Panc1 (cell line): ENCODE measurements at regions not wholly inside any gene's neighbourhood (a gene's known extent, or its start where the extent isn't known, plus 50 kb on each side); places are given as distances from the start of the nearest gene placed in this dataset.
"Not testable (repeated sequence)": the region's sequence is repeated elsewhere in the genome, so short reads cannot be mapped to it uniquely, and the experiment has no call there.

Experiments
- ATAC-seq: fragments of 200-7000 bp; cut with Tn5 transposase; 2 replicates; pipeline ENCODE4 v1.9.1; 2020; ENCODE audit warnings: mild to moderate bottlenecking, moderate library complexity
- BruUV-seq: library from RNA; stranded (reverse); fragments of 400-500 nt; replicated peaks from 2 replicates; lab custom pipeline; 2021; lab: Mats Ljungman, UMichigan
- CTCF ChIA-PET: fragments of 300-600 bp; sonication (Branson Sonifier 250); formaldehyde crosslinking; loops from one replicate; lab custom pipeline; 2022; ENCODE audit warnings: antibody characterized with exemption; lab: Charles Lee
- POLR2A ChIA-PET: fragments of 300-600 bp; sonication (Branson Sonifier 250); formaldehyde crosslinking; loops from one replicate; lab custom pipeline; 2022; ENCODE audit warnings: antibody characterized with exemption; lab: Charles Lee
- DNase-seq: peaks from one replicate; pipeline ENCODE4 v3.0.0-alpha.2; 2010; ENCODE audit warnings: low read depth, low spot score
- H3K27ac ChIP-seq: 2 replicates; pipeline ENCODE4 v1.5.1; 2011; ENCODE audit warnings: mild to moderate bottlenecking, low read length, inconsistent platforms
- H3K27me3 ChIP-seq: fragments of 200-500 bp; sonication (Bioruptor generic); 2 replicates; pipeline ENCODE4 v1.6.0; 2014; ENCODE audit warnings: low read length, inconsistent platforms; ENCODE audit not compliant: control insufficient read depth, insufficient read depth
- H3K36me3 ChIP-seq: fragments of 200-500 bp; sonication (Bioruptor generic); 2 replicates; pipeline ENCODE4 v1.5.1; 2014; ENCODE audit warnings: inconsistent platforms, mild to moderate bottlenecking, low read length, moderate library complexity; ENCODE audit not compliant: control insufficient read depth, insufficient read depth
- H3K4me1 ChIP-seq: 2 replicates; pipeline ENCODE4 v1.5.1; 2011; ENCODE audit warnings: inconsistent platforms, mild to moderate bottlenecking, low read length, moderate library complexity; ENCODE audit not compliant: control insufficient read depth, insufficient read depth
- H3K4me3 ChIP-seq, 2 experiments: 2 replicates each; pipeline ENCODE4 v1.5.1; 2011 to 2012; ENCODE audit warnings: low read depth in 2 of 2, low read length in 2 of 2, mild to moderate bottlenecking in 2 of 2, inconsistent platforms in 1 of 2, moderate library complexity in 1 of 2
- H3K9me3 ChIP-seq: fragments of 200-500 bp; sonication (Bioruptor generic); 2 replicates; pipeline ENCODE4 v1.5.1; 2014; ENCODE audit warnings: low read depth, mild to moderate bottlenecking, inconsistent platforms, low read length, moderate library complexity; ENCODE audit not compliant: control insufficient read depth, insufficient read depth
- POLR2AphosphoS5 ChIP-seq: IDR thresholded peaks from 2 replicates; pipeline ENCODE4 v1.6.1; 2012; ENCODE audit warnings: mild to moderate bottlenecking, low read depth, low read length, moderate library complexity
- SIN3A ChIP-seq: IDR thresholded peaks from 2 replicates; pipeline ENCODE4 v1.6.1; 2012; ENCODE audit warnings: low read depth, mild to moderate bottlenecking, low read length, moderate library complexity, borderline replicate concordance; ENCODE audit not compliant: insufficient read depth
- TCF7L2 ChIP-seq: IDR thresholded peaks from 2 replicates; pipeline ENCODE4 v1.6.1; 2011; ENCODE audit warnings: mild to moderate bottlenecking, low read depth, low read length, inconsistent platforms
- in situ Hi-C: cut with HindIII; loops from 2 replicates; pipeline ENCODE4 v1.10.0; 2016; ENCODE audit warnings: low sequenced_read_pairs, low pct_unique_long_range_greater_than_20kb
- intact Hi-C: fragments of 100-400 bp; cut with micrococcal nuclease; formaldehyde crosslinking; loops from one replicate; pipeline ENCODE4 v1.10.0; 2022; ENCODE audit not compliant: unreplicated experiment
- TF ChIP-seq, protein P1 (sequence below), 2 experiments: IDR thresholded peaks; 2 replicates each; pipeline ENCODE4 v1.6.1; 2011 to 2012; ENCODE audit warnings: low read depth in 2 of 2, control low read depth in 1 of 2, low read length in 1 of 2, mild to moderate bottlenecking in 1 of 2, moderate library complexity in 1 of 2; ENCODE audit not compliant: insufficient read depth in 1 of 2
- TF ChIP-seq, protein P2 (sequence below): fragments of 450-650 bp; IDR thresholded peaks from 2 replicates; pipeline ENCODE4 v1.5.1; 2017; ENCODE audit warnings: mild to moderate bottlenecking

DNA sequence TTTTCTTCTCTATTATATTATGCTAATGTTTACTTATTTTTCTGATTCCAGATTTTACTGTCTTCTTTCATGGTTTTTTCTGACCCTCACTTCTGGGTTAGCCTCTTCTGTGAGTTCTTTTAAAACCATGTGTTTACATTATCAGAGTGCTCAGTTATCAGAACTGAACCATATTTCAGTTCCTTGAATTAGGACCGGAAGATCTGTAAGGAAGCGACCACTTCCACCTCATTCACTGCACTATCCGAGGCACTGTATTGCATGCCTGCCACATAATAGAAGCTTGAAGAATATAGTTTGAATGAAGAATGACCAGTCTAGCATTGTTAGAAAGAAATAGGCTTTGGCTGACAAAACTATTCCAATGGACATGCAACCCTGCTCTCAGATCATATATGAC is 281.0 kb upstream of the DEPDC1 start:
- no peak for TF ChIP-seq POLR2AphosphoS5
- TF ChIP-seq, protein P1, sequence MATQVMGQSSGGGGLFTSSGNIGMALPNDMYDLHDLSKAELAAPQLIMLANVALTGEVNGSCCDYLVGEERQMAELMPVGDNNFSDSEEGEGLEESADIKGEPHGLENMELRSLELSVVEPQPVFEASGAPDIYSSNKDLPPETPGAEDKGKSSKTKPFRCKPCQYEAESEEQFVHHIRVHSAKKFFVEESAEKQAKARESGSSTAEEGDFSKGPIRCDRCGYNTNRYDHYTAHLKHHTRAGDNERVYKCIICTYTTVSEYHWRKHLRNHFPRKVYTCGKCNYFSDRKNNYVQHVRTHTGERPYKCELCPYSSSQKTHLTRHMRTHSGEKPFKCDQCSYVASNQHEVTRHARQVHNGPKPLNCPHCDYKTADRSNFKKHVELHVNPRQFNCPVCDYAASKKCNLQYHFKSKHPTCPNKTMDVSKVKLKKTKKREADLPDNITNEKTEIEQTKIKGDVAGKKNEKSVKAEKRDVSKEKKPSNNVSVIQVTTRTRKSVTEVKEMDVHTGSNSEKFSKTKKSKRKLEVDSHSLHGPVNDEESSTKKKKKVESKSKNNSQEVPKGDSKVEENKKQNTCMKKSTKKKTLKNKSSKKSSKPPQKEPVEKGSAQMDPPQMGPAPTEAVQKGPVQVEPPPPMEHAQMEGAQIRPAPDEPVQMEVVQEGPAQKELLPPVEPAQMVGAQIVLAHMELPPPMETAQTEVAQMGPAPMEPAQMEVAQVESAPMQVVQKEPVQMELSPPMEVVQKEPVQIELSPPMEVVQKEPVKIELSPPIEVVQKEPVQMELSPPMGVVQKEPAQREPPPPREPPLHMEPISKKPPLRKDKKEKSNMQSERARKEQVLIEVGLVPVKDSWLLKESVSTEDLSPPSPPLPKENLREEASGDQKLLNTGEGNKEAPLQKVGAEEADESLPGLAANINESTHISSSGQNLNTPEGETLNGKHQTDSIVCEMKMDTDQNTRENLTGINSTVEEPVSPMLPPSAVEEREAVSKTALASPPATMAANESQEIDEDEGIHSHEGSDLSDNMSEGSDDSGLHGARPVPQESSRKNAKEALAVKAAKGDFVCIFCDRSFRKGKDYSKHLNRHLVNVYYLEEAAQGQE (IDR thresholded peaks at IDR 0.05; ENCODE audit: insufficient read depth in 1 of 2, low read depth in 2 of 2, low read length in 1 of 2), result no peak
- no peak for TF ChIP-seq TCF7L2
- TF ChIP-seq SIN3A, result no peak
- TF ChIP-seq, protein P2, sequence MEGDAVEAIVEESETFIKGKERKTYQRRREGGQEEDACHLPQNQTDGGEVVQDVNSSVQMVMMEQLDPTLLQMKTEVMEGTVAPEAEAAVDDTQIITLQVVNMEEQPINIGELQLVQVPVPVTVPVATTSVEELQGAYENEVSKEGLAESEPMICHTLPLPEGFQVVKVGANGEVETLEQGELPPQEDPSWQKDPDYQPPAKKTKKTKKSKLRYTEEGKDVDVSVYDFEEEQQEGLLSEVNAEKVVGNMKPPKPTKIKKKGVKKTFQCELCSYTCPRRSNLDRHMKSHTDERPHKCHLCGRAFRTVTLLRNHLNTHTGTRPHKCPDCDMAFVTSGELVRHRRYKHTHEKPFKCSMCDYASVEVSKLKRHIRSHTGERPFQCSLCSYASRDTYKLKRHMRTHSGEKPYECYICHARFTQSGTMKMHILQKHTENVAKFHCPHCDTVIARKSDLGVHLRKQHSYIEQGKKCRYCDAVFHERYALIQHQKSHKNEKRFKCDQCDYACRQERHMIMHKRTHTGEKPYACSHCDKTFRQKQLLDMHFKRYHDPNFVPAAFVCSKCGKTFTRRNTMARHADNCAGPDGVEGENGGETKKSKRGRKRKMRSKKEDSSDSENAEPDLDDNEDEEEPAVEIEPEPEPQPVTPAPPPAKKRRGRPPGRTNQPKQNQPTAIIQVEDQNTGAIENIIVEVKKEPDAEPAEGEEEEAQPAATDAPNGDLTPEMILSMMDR, result no peak
- DNase-seq (no peak), ATAC-seq (no peak)
- H3K9me3 ChIP-seq, result no peaks in the 10 kb centered on the region
- H3K4me1 ChIP-seq, result no peaks in the 10 kb centered on the region
- no TSS peak for BruUV-seq
- intact Hi-C loops (no loop called here), in situ Hi-C loops (no loop called here)
- H3K4me3 ChIP-seq, result no peak overlapping the region
- POLR2A ChIA-PET, result no interaction called here
- H3K36me3 ChIP-seq, result no peaks in the 10 kb centered on the region
- no peak overlapping the region for H3K27ac ChIP-seq
- CTCF ChIA-PET, result no interaction called here
- no peaks in the 10 kb centered on the region for H3K27me3 ChIP-seq

DNA sequence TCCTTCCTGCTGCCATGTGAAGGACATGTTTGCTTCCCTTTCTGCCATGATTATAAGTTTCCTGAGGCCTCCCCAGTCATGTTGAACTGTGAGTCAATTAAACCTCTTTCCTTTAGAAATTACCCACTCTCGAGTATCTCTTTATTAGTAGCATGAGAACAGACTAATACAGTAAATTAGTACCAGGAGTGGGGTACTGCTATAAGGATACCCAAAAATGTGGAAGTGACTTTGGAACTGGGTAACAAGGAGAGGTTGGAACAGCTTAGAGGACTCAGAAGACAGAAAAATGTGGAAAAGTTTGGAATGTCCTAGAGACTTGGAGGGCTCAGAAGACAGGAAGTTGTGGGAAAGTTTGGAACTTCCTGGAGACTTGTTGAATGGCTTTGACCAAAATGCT is 283.0 kb upstream of the DEPDC1 start:
- ATAC-seq, H3K27me3 ChIP-seq, POLR2A ChIA-PET, intact Hi-C loops, in situ Hi-C loops, DNase-seq, H3K36me3 ChIP-seq, H3K4me3 ChIP-seq, H3K27ac ChIP-seq, H3K9me3 ChIP-seq, H3K4me1 ChIP-seq, CTCF ChIA-PET, BruUV-seq: not testable (repeated sequence)

DNA sequence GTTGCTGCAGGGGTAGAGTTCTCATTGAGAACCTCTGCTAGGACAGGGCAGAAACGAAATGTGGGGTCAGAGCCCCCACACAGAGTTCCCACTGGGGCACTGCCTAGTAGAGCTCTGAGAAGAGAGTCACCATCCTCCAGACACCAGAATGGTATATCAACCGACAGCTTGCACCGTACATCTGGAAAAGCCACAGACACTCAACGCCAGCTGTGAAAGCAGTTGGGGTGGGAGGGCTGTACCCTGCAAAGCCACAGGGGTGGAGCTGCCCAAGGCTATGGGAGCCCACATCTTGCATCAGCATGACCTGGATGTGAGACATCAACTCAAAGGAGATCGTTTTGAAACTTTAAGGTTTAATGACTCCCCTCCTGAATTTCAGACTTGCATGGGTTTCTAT is 284.0 kb upstream of the DEPDC1 start:
- no peaks in the 10 kb centered on the region for H3K36me3 ChIP-seq
- BruUV-seq, result no TSS peak
- ATAC-seq (no peak), DNase-seq (no peak)
- H3K9me3 ChIP-seq, result no peaks in the 10 kb centered on the region
- no peaks in the 10 kb centered on the region for H3K27me3 ChIP-seq
- intact Hi-C loops (no loop called here), in situ Hi-C loops (no loop called here)
- CTCF ChIA-PET, result no interaction called here
- H3K4me1 ChIP-seq, result no peaks in the 10 kb centered on the region
- TF ChIP-seq, protein P2, result no peak
- TF ChIP-seq POLR2AphosphoS5 (no peak), SIN3A (no peak)
- TF ChIP-seq, protein P1 (IDR thresholded peaks at IDR 0.05; ENCODE audit: insufficient read depth in 1 of 2, low read depth in 2 of 2, low read length in 1 of 2), result no peak
- no peak overlapping the region for H3K27ac ChIP-seq
- no peak overlapping the region for H3K4me3 ChIP-seq
- POLR2A ChIA-PET, result no interaction called here
